ENCODE measurements at regions not wholly inside any gene's neighbourhood (a gene's known extent, or its start where the extent isn't known, plus 50 kb on each side); places are given as distances from the start of the nearest gene placed in this dataset.

GRCh38 chr22:27557286-27558008, 244.1 kb downstream of the MN1 start:
- intact Hi-C loops (cut with DNase I) = no loop called here
- TF ChIP-seq CTCF (IDR thresholded peaks at IDR 0.05) = no peak
- TF ChIP-seq POLR2A (IDR thresholded peaks at IDR 0.05) = no peak
- TF ChIP-seq POLR2AphosphoS5 (IDR thresholded peaks at IDR 0.05) = no peak
- H3K4me1 ChIP-seq (replicated peaks) = no peaks in the 10 kb centered on the region
- no peaks in the 10 kb centered on the region for H3K27me3 ChIP-seq (replicated peaks; ENCODE audit: insufficient read depth)
- 74% methylated on average over 12 of the region's 12 CpGs for WGBS
- no peaks in the 10 kb centered on the region for H3K9me3 ChIP-seq
- no peaks in the 10 kb centered on the region for H3K36me3 ChIP-seq
- H3K4me3 ChIP-seq = no peak overlapping the region
- no peak for DNase-seq (ENCODE audit: low spot score)
- H3K27ac ChIP-seq = no peak overlapping the region

DNA sequence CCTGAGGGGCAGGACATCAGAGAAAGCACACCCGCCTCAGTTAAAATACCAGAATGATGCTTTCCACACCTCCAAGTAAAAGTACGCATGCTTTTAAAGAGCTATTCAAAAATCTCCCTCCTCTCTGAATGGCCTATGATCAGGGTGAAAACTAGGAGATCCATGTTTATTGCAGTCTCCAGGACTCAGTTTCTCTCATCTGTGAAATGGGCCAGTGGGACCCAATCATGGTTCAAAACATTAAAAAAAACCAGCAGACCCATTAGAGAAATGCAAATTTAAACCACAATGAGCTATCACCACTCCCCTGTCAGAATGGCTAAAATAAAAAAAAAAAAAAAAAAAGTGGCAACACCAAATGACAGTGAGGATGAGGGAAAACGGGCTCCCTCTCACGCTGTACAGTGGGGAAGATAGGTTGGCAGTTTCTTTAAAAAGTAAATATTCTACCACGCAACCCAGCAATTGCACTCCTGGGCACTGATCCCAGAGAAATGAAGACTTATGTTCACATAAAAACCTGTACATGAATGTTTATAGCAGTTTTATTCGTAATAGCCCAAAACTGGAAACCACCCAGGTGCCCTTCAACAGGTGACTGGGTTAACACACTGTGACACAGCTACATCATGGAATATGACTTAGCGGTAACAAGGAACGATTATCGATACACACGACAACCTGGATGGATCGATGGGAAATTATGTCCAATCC, 242.7 kb downstream of the MN1 start:
- intact Hi-C loops (cut with DNase I) = no loop called here
- 64% methylated on average over 11 of the region's 11 CpGs for WGBS
- TF ChIP-seq CTCF (IDR thresholded peaks at IDR 0.05) (no peak), POLR2A (IDR thresholded peaks at IDR 0.05) (no peak), POLR2AphosphoS5 (IDR thresholded peaks at IDR 0.05) (peak; percentile 42)

GRCh38 chr22:27560781-27561180, 240.8 kb downstream of the MN1 start:
- no peak for DNase-seq (ENCODE audit: low spot score)
- no peak overlapping the region for H3K4me3 ChIP-seq
- no peaks in the 10 kb centered on the region for H3K9me3 ChIP-seq
- H3K27ac ChIP-seq = no peak overlapping the region
- H3K36me3 ChIP-seq = no peaks in the 10 kb centered on the region
- intact Hi-C loops (cut with DNase I) = no loop called here
- H3K27me3 ChIP-seq (replicated peaks; ENCODE audit: insufficient read depth) = no peaks in the 10 kb centered on the region
- TF ChIP-seq POLR2AphosphoS5 (IDR thresholded peaks at IDR 0.05) = no peak
- no peak for TF ChIP-seq CTCF (IDR thresholded peaks at IDR 0.05)
- TF ChIP-seq POLR2A (IDR thresholded peaks at IDR 0.05) = no peak
- WGBS = 79% methylated on average over 5 of the region's 5 CpGs
- H3K4me1 ChIP-seq (replicated peaks) = no peaks in the 10 kb centered on the region

More for the DNA sequence above, 242.7 kb downstream of the MN1 start:
- peak; percentile 27 for DNase-seq (ENCODE audit: low spot score)
- Histone ChIP-seq H3K36me3 (no peaks in the 10 kb centered on the region), H3K4me3 (no peak overlapping the region), H3K27ac (no peak overlapping the region), H3K4me1 (replicated peaks) (no peaks in the 10 kb centered on the region), H3K27me3 (replicated peaks; ENCODE audit: insufficient read depth) (no peaks in the 10 kb centered on the region), H3K9me3 (no peaks in the 10 kb centered on the region)

DNA sequence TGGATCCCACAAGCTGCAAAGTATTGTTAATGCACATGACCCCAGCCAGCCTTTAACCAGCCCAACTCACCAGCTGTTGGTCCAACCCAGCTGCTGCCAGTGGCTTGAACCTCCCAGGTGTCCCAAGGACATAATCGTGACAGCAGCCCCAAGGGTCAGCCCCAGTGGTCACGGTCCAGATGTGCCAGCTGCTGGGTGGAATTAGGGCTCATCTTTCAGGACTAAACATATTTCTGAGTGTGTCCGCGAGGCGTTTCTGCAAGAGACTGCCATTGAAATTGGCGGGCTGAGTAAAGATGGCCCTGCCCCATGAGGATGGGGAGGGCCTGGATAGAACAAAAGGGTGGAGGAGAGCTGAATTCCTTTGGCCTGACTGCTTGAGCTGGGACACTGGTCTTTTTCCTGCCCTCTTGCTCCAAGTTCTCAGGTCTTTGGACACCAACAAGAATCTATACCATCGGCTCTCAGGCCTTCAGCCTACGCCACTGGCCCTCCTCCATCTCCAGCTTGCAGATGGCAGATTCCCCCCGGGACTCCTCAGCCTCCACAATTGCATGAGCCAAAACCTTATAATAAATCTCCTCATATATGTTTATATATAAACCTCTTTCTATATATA, 240.2 kb downstream of the MN1 start:
- Histone ChIP-seq H3K36me3 (no peaks in the 10 kb centered on the region), H3K4me1 (replicated peaks) (no peaks in the 10 kb centered on the region), H3K4me3 (no peak overlapping the region), H3K27ac (no peak overlapping the region), H3K27me3 (replicated peaks; ENCODE audit: insufficient read depth) (no peaks in the 10 kb centered on the region), H3K9me3 (no peaks in the 10 kb centered on the region)
- intact Hi-C loops (cut with DNase I) = no loop called here
- no peak for DNase-seq (ENCODE audit: low spot score)
- TF ChIP-seq CTCF (IDR thresholded peaks at IDR 0.05) = no peak
- TF ChIP-seq POLR2A (IDR thresholded peaks at IDR 0.05) = no peak
- TF ChIP-seq POLR2AphosphoS5 (IDR thresholded peaks at IDR 0.05) = no peak
- 85% methylated on average over 9 of the region's 9 CpGs for WGBS

Data from prostate gland (tissue), 2 donors.